C4-2B (cell line): ENCODE measurements at regions not wholly inside any gene's neighbourhood (a gene's known extent, or its start where the extent isn't known, plus 50 kb on each side); places are given as distances from the start of the nearest gene placed in this dataset.

Experiments used
- H3K27ac ChIP-seq: fragments of 450-650 bp; 2 replicates; pipeline ENCODE4 v1.5.1; 2017
- ZFX ChIP-seq: fragments of 450-650 bp; IDR thresholded peaks from 2 replicates; pipeline ENCODE4 v1.6.1; 2017
- TF ChIP-seq, protein P1 (sequence below): fragments of 450-650 bp; conservative IDR thresholded peaks from 2 replicates; pipeline ENCODE4 v1.5.1; 2017; ENCODE audit warnings: mild to moderate bottlenecking

DNA sequence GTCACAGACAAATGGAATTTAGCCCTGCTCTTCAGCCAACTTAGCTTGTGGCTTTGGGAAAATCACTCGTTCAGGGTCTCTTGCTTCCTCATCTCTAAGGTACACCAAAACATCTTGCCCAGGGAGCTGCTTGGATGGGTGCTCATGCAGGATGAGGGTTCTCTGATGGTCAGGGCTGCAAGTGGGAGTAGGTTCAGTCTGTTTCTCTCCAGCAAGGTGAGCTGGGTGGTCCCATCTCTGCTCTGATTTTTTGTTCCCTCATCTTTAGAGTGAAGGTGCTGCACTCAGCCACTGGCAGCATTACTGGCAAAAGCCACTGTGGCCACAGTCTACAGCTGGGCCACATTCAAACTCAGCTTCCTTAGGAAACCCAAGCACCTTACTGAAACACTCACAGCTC is 149.9 kb upstream of the GPR26 start:
- H3K27ac ChIP-seq = no peak overlapping the region
- TF ChIP-seq, protein P1, sequence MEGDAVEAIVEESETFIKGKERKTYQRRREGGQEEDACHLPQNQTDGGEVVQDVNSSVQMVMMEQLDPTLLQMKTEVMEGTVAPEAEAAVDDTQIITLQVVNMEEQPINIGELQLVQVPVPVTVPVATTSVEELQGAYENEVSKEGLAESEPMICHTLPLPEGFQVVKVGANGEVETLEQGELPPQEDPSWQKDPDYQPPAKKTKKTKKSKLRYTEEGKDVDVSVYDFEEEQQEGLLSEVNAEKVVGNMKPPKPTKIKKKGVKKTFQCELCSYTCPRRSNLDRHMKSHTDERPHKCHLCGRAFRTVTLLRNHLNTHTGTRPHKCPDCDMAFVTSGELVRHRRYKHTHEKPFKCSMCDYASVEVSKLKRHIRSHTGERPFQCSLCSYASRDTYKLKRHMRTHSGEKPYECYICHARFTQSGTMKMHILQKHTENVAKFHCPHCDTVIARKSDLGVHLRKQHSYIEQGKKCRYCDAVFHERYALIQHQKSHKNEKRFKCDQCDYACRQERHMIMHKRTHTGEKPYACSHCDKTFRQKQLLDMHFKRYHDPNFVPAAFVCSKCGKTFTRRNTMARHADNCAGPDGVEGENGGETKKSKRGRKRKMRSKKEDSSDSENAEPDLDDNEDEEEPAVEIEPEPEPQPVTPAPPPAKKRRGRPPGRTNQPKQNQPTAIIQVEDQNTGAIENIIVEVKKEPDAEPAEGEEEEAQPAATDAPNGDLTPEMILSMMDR = no peak
- no peak for TF ChIP-seq ZFX

DNA sequence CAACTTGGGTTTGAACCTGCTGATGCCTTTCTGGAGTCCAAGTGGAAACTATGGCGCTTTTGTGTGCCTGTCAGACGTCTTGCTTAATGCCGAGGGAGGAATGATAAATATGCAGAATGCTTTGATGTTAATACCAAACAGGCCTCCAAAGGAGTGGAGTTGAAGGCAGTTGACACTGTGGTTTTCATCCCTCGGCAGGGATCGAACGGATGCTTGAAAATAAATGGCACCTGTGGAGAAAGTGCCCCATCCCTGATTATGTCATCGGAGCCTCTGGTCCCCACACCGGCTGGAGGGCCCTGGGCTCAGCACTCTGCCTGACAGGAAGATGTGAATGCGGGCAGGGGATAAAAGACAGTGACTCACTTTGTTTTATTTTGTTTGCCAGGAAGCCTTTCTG is 148.7 kb upstream of the GPR26 start:
- TF ChIP-seq, protein P1 = no peak
- TF ChIP-seq ZFX = no peak
- H3K27ac ChIP-seq = no peak overlapping the region

DNA sequence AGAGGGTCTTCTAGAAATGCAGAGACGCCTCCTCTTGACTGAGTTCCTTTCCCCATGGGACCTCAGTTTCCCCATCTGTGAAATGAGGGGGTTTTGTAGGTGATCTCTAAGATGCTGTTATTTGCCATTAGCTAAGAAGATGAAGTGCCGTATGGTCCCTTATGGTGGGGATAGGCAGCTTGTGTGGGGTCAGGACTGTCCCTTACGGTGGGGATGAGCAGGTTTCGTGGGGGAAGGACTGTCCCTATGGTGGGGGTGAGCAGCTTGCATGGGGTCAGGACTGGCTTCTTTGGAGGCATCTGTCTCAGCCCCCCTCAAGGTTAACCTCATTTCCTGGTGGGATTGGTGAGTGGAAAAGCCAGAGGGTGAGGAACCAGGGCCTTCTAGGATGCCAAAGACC is 148.3 kb upstream of the GPR26 start:
- no peak for TF ChIP-seq ZFX
- TF ChIP-seq, protein P1 = no peak

DNA sequence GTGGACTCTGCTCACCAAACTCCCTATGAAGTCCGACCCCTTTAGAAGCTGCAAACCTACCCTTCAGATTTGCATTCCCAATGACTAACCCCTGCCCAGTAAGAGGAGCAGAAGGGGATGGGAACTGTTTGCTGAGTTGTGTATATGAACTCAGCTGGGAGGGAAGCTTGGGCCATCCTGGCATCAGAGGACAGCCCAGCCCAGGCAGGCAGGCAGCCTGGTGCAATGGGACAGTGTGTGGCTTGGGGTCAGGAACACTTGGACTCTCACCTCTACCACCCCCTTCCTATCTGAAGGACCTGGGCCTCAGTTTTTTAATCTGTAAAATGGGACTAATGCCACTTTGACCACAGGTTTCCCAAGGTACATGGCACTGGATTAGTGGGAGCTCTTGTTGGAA is 147.4 kb upstream of the GPR26 start:
- H3K27ac ChIP-seq = no peak overlapping the region
- TF ChIP-seq, protein P1 = no peak

More for the DNA sequence above, 148.3 kb upstream of the GPR26 start:
- no peak overlapping the region for H3K27ac ChIP-seq

DNA sequence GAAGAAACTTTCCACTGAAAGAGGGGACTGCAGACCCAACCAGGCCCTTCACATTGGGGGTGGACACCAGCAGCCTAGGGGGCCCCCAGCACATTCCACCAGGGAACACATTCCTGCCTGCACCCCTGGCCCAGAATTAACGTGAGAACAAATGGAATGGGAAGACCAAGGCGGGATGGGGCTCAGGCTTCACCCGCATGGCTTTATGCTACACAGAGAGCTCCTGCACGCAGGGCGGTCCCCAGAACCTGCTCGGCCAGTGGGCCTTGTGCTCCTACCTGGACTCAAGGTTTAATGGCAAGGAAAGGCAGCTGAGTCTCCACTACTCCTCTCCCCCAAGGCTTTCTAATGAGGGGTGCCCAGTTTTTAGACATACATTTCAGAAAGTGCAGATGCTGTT is 146.3 kb upstream of the GPR26 start:
- TF ChIP-seq, protein P1 = no peak
- TF ChIP-seq ZFX = no peak
- no peak overlapping the region for H3K27ac ChIP-seq

DNA sequence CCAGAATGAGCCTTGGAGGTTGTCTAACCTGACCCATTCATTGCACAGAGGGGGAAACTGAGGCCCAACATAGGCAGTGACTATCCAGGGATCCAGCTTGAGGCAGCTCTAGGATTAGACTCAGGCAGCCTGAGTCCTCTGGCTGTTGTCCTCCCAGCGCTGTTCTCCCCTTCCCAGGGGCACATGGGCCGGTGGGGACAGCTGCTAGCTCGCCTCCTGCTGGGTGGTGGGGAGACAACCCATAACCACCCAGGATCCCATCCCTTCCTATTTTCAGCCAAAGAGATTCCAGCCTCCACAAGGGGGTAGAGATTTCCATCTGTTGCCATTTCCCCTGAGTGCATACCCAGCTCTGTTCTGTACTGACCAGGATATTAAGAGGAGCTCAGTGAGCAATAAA is 145.1 kb upstream of the GPR26 start:
- no peak overlapping the region for H3K27ac ChIP-seq
- no peak for TF ChIP-seq ZFX
- TF ChIP-seq, protein P1 = no peak

DNA sequence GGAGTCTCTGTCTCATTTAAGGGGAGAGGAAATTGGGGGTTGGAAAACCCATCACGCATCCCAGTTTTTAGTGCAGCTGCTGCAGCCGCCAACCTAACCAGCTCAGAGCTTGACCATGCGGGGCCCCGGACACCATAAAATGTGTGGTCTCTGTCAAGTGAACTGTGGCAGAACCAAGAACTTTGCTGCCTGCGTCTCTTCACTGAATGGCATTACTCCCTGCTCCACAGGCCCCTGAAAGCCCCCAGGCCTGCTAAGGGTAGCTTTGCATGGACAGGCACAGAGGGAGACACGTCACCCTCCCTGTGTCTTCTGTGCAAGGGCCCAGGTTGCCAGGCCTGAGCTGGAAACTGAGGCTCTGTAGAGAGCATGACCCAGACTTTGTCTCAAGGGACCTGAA is 144.6 kb upstream of the GPR26 start:
- H3K27ac ChIP-seq = no peak overlapping the region
- TF ChIP-seq ZFX = no peak

DNA sequence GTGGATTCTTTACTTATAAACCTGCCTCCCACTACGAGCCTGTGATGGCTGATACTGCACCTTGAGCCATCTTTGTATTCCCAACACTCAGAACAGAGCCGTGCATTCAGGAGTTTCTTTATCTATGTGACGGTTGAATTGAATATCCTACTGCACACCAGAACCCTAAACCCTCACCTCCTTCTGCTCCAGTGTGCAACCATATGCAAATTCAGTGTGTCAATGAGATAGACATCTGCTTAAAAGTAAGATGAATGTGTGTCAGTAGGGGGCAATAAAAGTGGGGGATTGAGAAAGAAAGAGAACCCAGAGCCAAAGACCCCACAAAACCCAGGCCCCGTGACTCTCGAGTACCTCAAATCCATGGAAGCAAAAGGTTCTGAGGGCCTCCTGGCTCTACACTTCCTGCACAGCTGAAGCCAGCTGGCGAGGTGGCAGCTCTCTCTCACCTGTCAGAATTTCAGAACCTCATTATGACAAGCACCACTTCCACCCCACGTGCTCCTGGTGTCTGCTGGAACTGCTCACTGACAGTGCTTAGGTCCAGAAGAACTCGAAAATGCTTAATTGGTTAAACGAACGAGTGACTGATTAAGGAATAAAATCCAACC is 143.3 kb upstream of the GPR26 start:
- TF ChIP-seq, protein P1 = no peak
- TF ChIP-seq ZFX = no peak
- H3K27ac ChIP-seq = no peak overlapping the region
